OCI-LY3 (cell line): ENCODE measurements at regions not wholly inside any gene's neighbourhood (a gene's known extent, or its start where the extent isn't known, plus 50 kb on each side); places are given as distances from the start of the nearest gene placed in this dataset.

ENCODE experiments used
- EZH2phosphoT487 ChIP-seq: fragments of 200-600 bp; shearing (Covaris generic); IDR thresholded peaks from 2 replicates; pipeline ENCODE4 v1.6.1; 2018; ENCODE audit warnings: antibody characterized with exemption, mixed run types, low read depth
- TF ChIP-seq, protein P1 (sequence below): fragments of 200-600, 300-600 bp; sonication (generic); IDR thresholded peaks from 2 replicates; pipeline ENCODE4 v1.5.1; 2014; ENCODE audit warnings: antibody characterized with exemption, low read length, low read depth

DNA sequence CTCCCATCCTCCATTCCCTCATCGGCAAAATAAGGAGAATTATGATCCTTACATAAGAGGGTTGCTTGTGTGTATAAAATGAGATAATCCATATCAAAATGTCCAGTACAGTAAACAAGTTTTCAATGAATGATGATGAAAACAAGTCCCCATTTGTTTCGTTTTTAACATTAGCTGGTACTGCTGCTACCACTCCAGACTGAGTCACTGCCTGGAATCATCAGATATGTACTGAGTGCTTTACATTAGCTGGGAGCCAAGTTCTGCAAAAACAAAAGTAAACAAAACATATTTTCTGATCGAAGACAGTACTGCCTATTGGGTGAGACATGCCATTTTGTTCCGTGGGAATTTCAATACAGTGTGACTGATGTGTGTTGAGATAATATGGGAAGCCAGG lies 123.2 kb upstream of the IGFBP7 start:
- TF ChIP-seq, protein P1, sequence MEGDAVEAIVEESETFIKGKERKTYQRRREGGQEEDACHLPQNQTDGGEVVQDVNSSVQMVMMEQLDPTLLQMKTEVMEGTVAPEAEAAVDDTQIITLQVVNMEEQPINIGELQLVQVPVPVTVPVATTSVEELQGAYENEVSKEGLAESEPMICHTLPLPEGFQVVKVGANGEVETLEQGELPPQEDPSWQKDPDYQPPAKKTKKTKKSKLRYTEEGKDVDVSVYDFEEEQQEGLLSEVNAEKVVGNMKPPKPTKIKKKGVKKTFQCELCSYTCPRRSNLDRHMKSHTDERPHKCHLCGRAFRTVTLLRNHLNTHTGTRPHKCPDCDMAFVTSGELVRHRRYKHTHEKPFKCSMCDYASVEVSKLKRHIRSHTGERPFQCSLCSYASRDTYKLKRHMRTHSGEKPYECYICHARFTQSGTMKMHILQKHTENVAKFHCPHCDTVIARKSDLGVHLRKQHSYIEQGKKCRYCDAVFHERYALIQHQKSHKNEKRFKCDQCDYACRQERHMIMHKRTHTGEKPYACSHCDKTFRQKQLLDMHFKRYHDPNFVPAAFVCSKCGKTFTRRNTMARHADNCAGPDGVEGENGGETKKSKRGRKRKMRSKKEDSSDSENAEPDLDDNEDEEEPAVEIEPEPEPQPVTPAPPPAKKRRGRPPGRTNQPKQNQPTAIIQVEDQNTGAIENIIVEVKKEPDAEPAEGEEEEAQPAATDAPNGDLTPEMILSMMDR, result no peak
- no peak for TF ChIP-seq EZH2phosphoT487
